Osteoblast (primary cell): ENCODE measurements at regions not wholly inside any gene's neighbourhood (a gene's known extent, or its start where the extent isn't known, plus 50 kb on each side); places are given as distances from the start of the nearest gene placed in this dataset.

Experiments used
- DNase-seq: peaks from one replicate; pipeline ENCODE4 v3.0.0; 2011; ENCODE audit warnings: low spot score, mixed read lengths; ENCODE audit not compliant: insufficient read length; ENCODE audit errors: missing footprints
- H2AFZ ChIP-seq: 2 replicates; pipeline ENCODE4 v1.6.0; 2011; ENCODE audit warnings: mild to moderate bottlenecking, low read length
- H3K27ac ChIP-seq: 2 replicates; pipeline ENCODE4 v1.5.1; 2011; ENCODE audit warnings: mild to moderate bottlenecking, low read depth, low read length, moderate library complexity
- H3K27me3 ChIP-seq: 2 replicates; pipeline ENCODE4 v1.6.0; 2012; ENCODE audit warnings: mild to moderate bottlenecking, control low read depth, inconsistent platforms, low read length, moderate library complexity; ENCODE audit not compliant: insufficient read depth
- H3K36me3 ChIP-seq: 2 replicates; pipeline ENCODE4 v1.5.1; 2011; ENCODE audit warnings: mild to moderate bottlenecking, low read length, control low read depth, moderate library complexity; ENCODE audit not compliant: insufficient read depth
- H3K4me1 ChIP-seq: 2 replicates; pipeline ENCODE4 v1.5.1; 2011; ENCODE audit warnings: mild to moderate bottlenecking, low read length, control low read depth, moderate library complexity; ENCODE audit not compliant: insufficient read depth
- H3K4me2 ChIP-seq: 2 replicates; pipeline ENCODE4 v1.6.0; 2011; ENCODE audit warnings: mild to moderate bottlenecking, low read length; ENCODE audit not compliant: insufficient read depth
- H3K4me3 ChIP-seq: fragments of 200-600 bp; sonication (generic); 3 replicates; pipeline ENCODE4 v1.5.1; 2012; ENCODE audit warnings: mild to moderate bottlenecking, low read length, inconsistent platforms; ENCODE audit not compliant: insufficient read depth
- H3K79me2 ChIP-seq: 2 replicates; pipeline ENCODE4 v1.6.0; 2012; ENCODE audit warnings: mild to moderate bottlenecking, low read length, control low read depth, inconsistent platforms; ENCODE audit not compliant: insufficient read depth
- H3K9me3 ChIP-seq: 2 replicates; pipeline ENCODE4 v1.5.1; 2011; ENCODE audit warnings: low read depth, low read length, control low read depth
- H4K20me1 ChIP-seq: 2 replicates; pipeline ENCODE4 v1.6.0; 2012; ENCODE audit warnings: mild to moderate bottlenecking, low read length, control low read depth; ENCODE audit not compliant: insufficient read depth
- TF ChIP-seq, protein P1 (sequence below): IDR thresholded peaks from 2 replicates; pipeline ENCODE4 v1.5.1; 2011; ENCODE audit warnings: mild to moderate bottlenecking, low read depth, low read length, moderate library complexity; ENCODE audit errors: extremely low read depth

DNA sequence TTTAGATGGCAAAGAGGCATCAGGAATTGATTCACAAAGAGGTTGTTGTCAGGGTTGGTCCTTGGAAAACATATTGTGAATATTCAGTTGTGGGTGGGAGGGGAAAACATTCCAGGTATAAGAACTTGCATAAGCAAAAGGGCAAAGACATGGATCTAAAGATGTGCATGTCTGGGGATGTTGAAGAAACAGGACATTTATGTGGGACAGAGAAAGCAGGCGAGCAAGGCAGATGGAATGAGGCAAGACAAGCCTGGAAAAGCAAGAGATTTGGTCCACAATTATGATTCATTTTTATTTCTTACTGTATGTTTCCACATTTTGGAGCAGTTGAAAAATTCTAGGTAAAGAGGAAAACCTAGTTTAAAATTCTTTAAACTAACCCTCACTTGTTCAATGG is 134.9 kb upstream of the CXXC4 start:
- Histone ChIP-seq H4K20me1 (no peaks in the 10 kb centered on the region), H3K4me1 (no peaks in the 10 kb centered on the region), H3K79me2 (no peaks in the 10 kb centered on the region), H3K27ac (no peak overlapping the region), H3K27me3 (no peaks in the 10 kb centered on the region), H3K36me3 (no peaks in the 10 kb centered on the region), H2AFZ (no peak overlapping the region), H3K4me2 (no peak overlapping the region), H3K4me3 (no peak overlapping the region), H3K9me3 (no peaks in the 10 kb centered on the region)
- TF ChIP-seq, protein P1, sequence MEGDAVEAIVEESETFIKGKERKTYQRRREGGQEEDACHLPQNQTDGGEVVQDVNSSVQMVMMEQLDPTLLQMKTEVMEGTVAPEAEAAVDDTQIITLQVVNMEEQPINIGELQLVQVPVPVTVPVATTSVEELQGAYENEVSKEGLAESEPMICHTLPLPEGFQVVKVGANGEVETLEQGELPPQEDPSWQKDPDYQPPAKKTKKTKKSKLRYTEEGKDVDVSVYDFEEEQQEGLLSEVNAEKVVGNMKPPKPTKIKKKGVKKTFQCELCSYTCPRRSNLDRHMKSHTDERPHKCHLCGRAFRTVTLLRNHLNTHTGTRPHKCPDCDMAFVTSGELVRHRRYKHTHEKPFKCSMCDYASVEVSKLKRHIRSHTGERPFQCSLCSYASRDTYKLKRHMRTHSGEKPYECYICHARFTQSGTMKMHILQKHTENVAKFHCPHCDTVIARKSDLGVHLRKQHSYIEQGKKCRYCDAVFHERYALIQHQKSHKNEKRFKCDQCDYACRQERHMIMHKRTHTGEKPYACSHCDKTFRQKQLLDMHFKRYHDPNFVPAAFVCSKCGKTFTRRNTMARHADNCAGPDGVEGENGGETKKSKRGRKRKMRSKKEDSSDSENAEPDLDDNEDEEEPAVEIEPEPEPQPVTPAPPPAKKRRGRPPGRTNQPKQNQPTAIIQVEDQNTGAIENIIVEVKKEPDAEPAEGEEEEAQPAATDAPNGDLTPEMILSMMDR: no peak
- no peak for DNase-seq

DNA sequence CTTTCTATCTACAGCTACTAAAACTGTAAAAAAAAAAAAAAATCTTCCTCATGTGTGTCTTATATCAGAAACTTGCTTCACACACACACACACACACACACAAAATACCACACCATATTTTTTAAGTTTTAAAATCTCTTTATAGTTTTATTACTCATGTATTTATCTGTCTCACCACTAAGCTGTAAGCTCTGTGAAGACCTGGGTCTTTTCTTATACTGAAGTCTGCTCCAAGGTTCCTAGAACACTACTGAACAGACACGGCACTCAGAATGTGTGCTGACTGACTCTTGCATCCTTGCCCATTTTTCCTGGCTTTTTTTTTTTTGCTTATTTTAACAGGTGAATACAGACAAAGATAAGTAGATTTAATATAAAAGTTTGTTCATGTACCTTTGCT is 135.6 kb upstream of the CXXC4 start:
- DNase-seq: no peak
- Histone ChIP-seq H3K4me3 (no peak overlapping the region), H4K20me1 (no peaks in the 10 kb centered on the region), H3K79me2 (no peaks in the 10 kb centered on the region), H3K9me3 (no peaks in the 10 kb centered on the region), H3K36me3 (no peaks in the 10 kb centered on the region), H3K27ac (no peak overlapping the region), H3K4me2 (no peak overlapping the region), H3K4me1 (no peaks in the 10 kb centered on the region), H3K27me3 (no peaks in the 10 kb centered on the region), H2AFZ (no peak overlapping the region)
- TF ChIP-seq, protein P1: no peak

DNA sequence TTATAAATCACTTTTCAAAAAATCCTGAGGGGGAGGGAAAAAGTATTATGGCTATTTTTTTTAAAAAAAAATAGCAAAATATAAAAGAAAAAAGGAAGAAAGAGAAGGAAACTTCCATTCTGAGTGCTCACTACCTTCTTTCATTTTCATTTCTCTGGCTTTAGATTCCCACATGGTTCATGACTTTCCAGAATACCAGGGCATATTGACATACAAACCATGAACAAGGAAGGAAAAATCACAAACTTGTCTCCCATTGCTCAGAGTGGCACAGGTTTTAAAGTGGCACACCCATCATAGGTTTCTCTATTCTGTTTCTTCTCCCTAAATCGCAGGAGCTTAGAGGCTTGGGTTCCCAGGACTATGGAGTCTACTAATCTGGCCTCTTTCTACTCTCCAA is 136.3 kb upstream of the CXXC4 start:
- H4K20me1 ChIP-seq: no peaks in the 10 kb centered on the region
- H3K9me3 ChIP-seq: no peaks in the 10 kb centered on the region
- H3K4me3 ChIP-seq: no peak overlapping the region
- DNase-seq: no peak
- no peaks in the 10 kb centered on the region for H3K36me3 ChIP-seq
- H3K4me1 ChIP-seq: no peaks in the 10 kb centered on the region
- no peak overlapping the region for H3K4me2 ChIP-seq
- TF ChIP-seq, protein P1: no peak
- no peaks in the 10 kb centered on the region for H3K27me3 ChIP-seq
- no peaks in the 10 kb centered on the region for H3K79me2 ChIP-seq
- no peak overlapping the region for H2AFZ ChIP-seq
- H3K27ac ChIP-seq: no peak overlapping the region

DNA sequence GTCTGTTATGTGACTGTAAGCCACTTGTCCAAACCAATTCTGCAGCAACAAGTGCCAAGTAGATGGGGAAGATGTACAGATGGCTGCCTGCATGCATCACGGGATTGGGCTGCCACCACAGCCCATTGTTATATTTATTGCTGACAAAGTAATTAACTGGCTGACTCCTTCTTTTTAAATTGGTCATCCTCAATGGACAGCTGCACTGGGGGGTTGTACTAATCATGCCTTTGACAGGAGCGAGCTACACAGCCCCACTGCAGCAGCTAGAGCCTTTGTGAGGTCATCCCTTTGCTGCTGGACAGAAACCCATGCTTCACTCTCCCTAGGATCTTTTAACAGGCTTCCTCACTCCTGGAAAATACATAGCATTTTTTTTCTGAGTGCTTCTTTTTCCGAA is 146.7 kb upstream of the CXXC4 start:
- Histone ChIP-seq H3K4me3 (no peak overlapping the region), H3K27me3 (no peaks in the 10 kb centered on the region), H3K36me3 (no peaks in the 10 kb centered on the region), H3K4me1 (no peaks in the 10 kb centered on the region), H3K27ac (no peak overlapping the region), H2AFZ (no peak overlapping the region), H3K4me2 (no peak overlapping the region), H4K20me1 (no peaks in the 10 kb centered on the region), H3K9me3 (no peaks in the 10 kb centered on the region), H3K79me2 (no peaks in the 10 kb centered on the region)
- no peak for DNase-seq
- TF ChIP-seq, protein P1: no peak
